ENCODE measurements at regions not wholly inside any gene's neighbourhood (a gene's known extent, or its start where the extent isn't known, plus 50 kb on each side); places are given as distances from the start of the nearest gene placed in this dataset.
"Not testable (repeated sequence)": the region's sequence is repeated elsewhere in the genome, so short reads cannot be mapped to it uniquely, and the experiment has no call there.

- no peak for DNase-seq (ENCODE audit: low read depth, low spot score)
Observed at GRCh38 chr5:74500110-74500917, 140.2 kb downstream of the ENC1 start.

GRCh38 chr5:74499256-74500050 is 141.1 kb downstream of the ENC1 start:
- no peak for DNase-seq (ENCODE audit: low read depth, low spot score)

GRCh38 chr5:74497706-74498105 is 142.8 kb downstream of the ENC1 start:
- DNase-seq (ENCODE audit: low read depth, low spot score): no peak

- no peak for DNase-seq (ENCODE audit: low read depth, low spot score)
Observed at GRCh38 chr5:74493411-74493810, 147.1 kb downstream of the ENC1 start.

- DNase-seq (ENCODE audit: low read depth, low spot score): peak; percentile 10
Observed at GRCh38 chr5:74492230-74492629, 148.3 kb downstream of the ENC1 start.

GRCh38 chr5:74491586-74491985 is 148.9 kb downstream of the ENC1 start:
- no peak for DNase-seq (ENCODE audit: low read depth, low spot score)

GRCh38 chr5:74490814-74491213 is 149.7 kb downstream of the ENC1 start:
- no peak for DNase-seq (ENCODE audit: low read depth, low spot score)

- no peak for DNase-seq (ENCODE audit: low read depth, low spot score)
Observed at GRCh38 chr5:74482990-74483389, 157.5 kb downstream of the ENC1 start.

- DNase-seq (ENCODE audit: low read depth, low spot score): no peak
Observed at GRCh38 chr5:74482523-74482922, 158.0 kb downstream of the ENC1 start.

GRCh38 chr5:74481357-74481756 is 159.2 kb downstream of the ENC1 start:
- DNase-seq (ENCODE audit: low read depth, low spot score): not testable (repeated sequence)

GRCh38 chr5:74480201-74480600 is 160.3 kb downstream of the ENC1 start:
- no peak for DNase-seq (ENCODE audit: low read depth, low spot score)

GRCh38 chr5:74478328-74478727 is 162.2 kb downstream of the ENC1 start:
- no peak for DNase-seq (ENCODE audit: low read depth, low spot score)

- DNase-seq (ENCODE audit: low read depth, low spot score): no peak
Observed at GRCh38 chr5:74477761-74478160, 162.8 kb downstream of the ENC1 start.

GRCh38 chr5:74476819-74477453 is 163.6 kb downstream of the ENC1 start:
- DNase-seq (ENCODE audit: low read depth, low spot score): no peak

- no peak for DNase-seq (ENCODE audit: low read depth, low spot score)
Observed at GRCh38 chr5:74476046-74476818, 164.3 kb downstream of the ENC1 start.

GRCh38 chr5:74471875-74472274 is 168.7 kb downstream of the ENC1 start:
- DNase-seq (ENCODE audit: low read depth, low spot score): no peak

- no peak for DNase-seq (ENCODE audit: low read depth, low spot score)
Observed at GRCh38 chr5:74469234-74469994, 171.1 kb downstream of the ENC1 start.

- no peak for DNase-seq (ENCODE audit: low read depth, low spot score)
Observed at GRCh38 chr5:74468421-74468820, 172.1 kb downstream of the ENC1 start.

- DNase-seq (ENCODE audit: low read depth, low spot score): no peak
Observed at GRCh38 chr5:74465724-74466123, 174.8 kb downstream of the ENC1 start.

GRCh38 chr5:74464512-74465209 is 175.9 kb downstream of the ENC1 start:
- DNase-seq (ENCODE audit: low read depth, low spot score): no peak

Data from smooth muscle cell of the brain vasculature (primary cell).